Left lung (tissue), 4 donors: ENCODE measurements at regions not wholly inside any gene's neighbourhood (a gene's known extent, or its start where the extent isn't known, plus 50 kb on each side); places are given as distances from the start of the nearest gene placed in this dataset.

Experiments used
- ATAC-seq: fragments of 200-7000 bp; cut with Tn5 transposase; one replicate; pipeline ENCODE4 v1.9.1; 2020; ENCODE audit warnings: moderate library complexity
- DNase-seq, 4 donors: peaks; one replicate each; pipeline ENCODE4 v3.0.0-alpha.2; 2013 to 2020
- H3K27ac ChIP-seq, 2 donors: fragments of 200-600 bp; sonication (generic) in 1 of 2; one replicate each; pipeline versions ENCODE4 v1.5.0 to v1.8.0; 2020 to 2021
- H3K27me3 ChIP-seq, 2 donors: fragments of 200-600 bp; sonication (generic) in 1 of 2; one replicate each; pipeline versions ENCODE4 v1.5.0 to v1.8.0; 2020 to 2021
- H3K36me3 ChIP-seq, 2 donors: fragments of 200-600 bp; sonication (generic) in 1 of 2; one replicate each; pipeline versions ENCODE4 v1.5.0 to v1.8.0; 2020 to 2021
- H3K4me1 ChIP-seq, 2 donors: fragments of 200-600 bp; one replicate each; pipeline ENCODE4 v1.8.0; 2021
- H3K4me3 ChIP-seq, 2 donors: fragments of 200-600 bp; sonication (generic) in 1 of 2; one replicate each; pipeline versions ENCODE4 v1.5.0 to v1.8.0; 2020 to 2021; ENCODE audit warnings: mild to moderate bottlenecking in 1 of 2
- H3K9me3 ChIP-seq, 2 donors: fragments of 200-600 bp; sonication (generic) in 1 of 2; one replicate each; pipeline versions ENCODE4 v1.5.0 to v1.8.0; 2020 to 2021
- CTCF ChIP-seq, 2 donors: fragments of 200-600 bp; sonication (generic) in 1 of 2; IDR thresholded peaks; one replicate each; pipeline versions ENCODE4 v1.5.0 to v1.8.0; 2021; ENCODE audit warnings: antibody characterized with exemption in 2 of 2
- intact Hi-C, 2 donors: fragments of 100-400 bp; cut with DNase I; formaldehyde crosslinking; loops; one replicate each; pipeline versions ENCODE4 v1.11.2 to v1.14.2; 2022
- donor health status: DM: no; HTN: yes; CAD: no.
- donor health status: DM: no; HTN: no; CAD: no.

GRCh38 chr2:41405441-41405840 is 642.4 kb upstream of the PKDCC start:
- DNase-seq (no peak), ATAC-seq (no peak)
- no peak for TF ChIP-seq CTCF (IDR thresholded peaks at IDR 0.05)
- Histone ChIP-seq H3K27me3 (no peaks in the 10 kb centered on the region), H3K4me3 (no peak overlapping the region), H3K9me3 (no peaks in the 10 kb centered on the region), H3K4me1 (no peaks in the 10 kb centered on the region), H3K27ac (no peak overlapping the region), H3K36me3 (no peaks in the 10 kb centered on the region)
- intact Hi-C loops = no loop called here

- no peak overlapping the region for H3K27ac ChIP-seq
- H3K4me3 ChIP-seq = no peak overlapping the region
- no peaks in the 10 kb centered on the region for H3K36me3 ChIP-seq
- no peak for TF ChIP-seq CTCF (IDR thresholded peaks at IDR 0.05)
- no peaks in the 10 kb centered on the region for H3K4me1 ChIP-seq
- H3K9me3 ChIP-seq = no peaks in the 10 kb centered on the region
- intact Hi-C loops = no loop called here
- H3K27me3 ChIP-seq = no peaks in the 10 kb centered on the region
- no peak for ATAC-seq
- no peak for DNase-seq
These were observed 638.5 kb upstream of the PKDCC start for GRCh38 chr2:41409328-41409727.

- no peaks in the 10 kb centered on the region for H3K4me1 ChIP-seq
- DNase-seq = no peak
- no peaks in the 10 kb centered on the region for H3K27me3 ChIP-seq
- intact Hi-C loops = no loop called here
- no peak for ATAC-seq
- H3K27ac ChIP-seq = no peak overlapping the region
- no peak for TF ChIP-seq CTCF (IDR thresholded peaks at IDR 0.05)
- no peak overlapping the region for H3K4me3 ChIP-seq
- H3K9me3 ChIP-seq = no peaks in the 10 kb centered on the region
- no peaks in the 10 kb centered on the region for H3K36me3 ChIP-seq
These were observed 637.8 kb upstream of the PKDCC start for GRCh38 chr2:41410011-41410410.

- no peaks in the 10 kb centered on the region for H3K9me3 ChIP-seq
- no peaks in the 10 kb centered on the region for H3K27me3 ChIP-seq
- no peaks in the 10 kb centered on the region for H3K4me1 ChIP-seq
- intact Hi-C loops = no loop called here
- no peak overlapping the region for H3K4me3 ChIP-seq
- DNase-seq (no peak), ATAC-seq (no peak)
- TF ChIP-seq CTCF (IDR thresholded peaks at IDR 0.05) = no peak
- H3K36me3 ChIP-seq = no peaks in the 10 kb centered on the region
- H3K27ac ChIP-seq = no peak overlapping the region
These were observed 633.9 kb upstream of the PKDCC start for GRCh38 chr2:41413813-41414485.

- Histone ChIP-seq H3K9me3 (no peaks in the 10 kb centered on the region), H3K36me3 (no peaks in the 10 kb centered on the region), H3K27ac (no peak overlapping the region), H3K4me1 (no peaks in the 10 kb centered on the region), H3K27me3 (no peaks in the 10 kb centered on the region), H3K4me3 (no peak overlapping the region)
- ATAC-seq (peak; percentile 64), DNase-seq (peak in 1 of 4 donors; percentile 5)
- peak in 1 of 2 donors; percentile 43 for TF ChIP-seq CTCF (IDR thresholded peaks at IDR 0.05)
- intact Hi-C loops = no loop called here
These were observed 633.2 kb upstream of the PKDCC start for GRCh38 chr2:41414486-41415230.
